Gastroesophageal sphincter (tissue), 3 donors: ENCODE measurements at regions not wholly inside any gene's neighbourhood (a gene's known extent, or its start where the extent isn't known, plus 50 kb on each side); places are given as distances from the start of the nearest gene placed in this dataset.

ENCODE experiments used
- CTCF ChIP-seq, 4 experiments: fragments of 200-600 bp in 2 of 4; fragments of 450-650 bp in 2 of 4; sonication (generic) in 1 of 4; IDR thresholded peaks; one replicate each; pipeline ENCODE4 v1.5.1; 2017 to 2019; ENCODE audit warnings: antibody characterized with exemption in 4 of 4, mild to moderate bottlenecking in 2 of 4, moderate library complexity in 2 of 4
- POLR2A ChIP-seq, 2 donors: fragments of 450-650 bp; IDR thresholded peaks; one replicate each; pipeline ENCODE4 v1.6.1; 2017; ENCODE audit warnings: antibody characterized with exemption in 2 of 2, mild to moderate bottlenecking in 2 of 2, moderate library complexity in 1 of 2

- no peak for TF ChIP-seq CTCF (IDR thresholded peaks at IDR 0.05)
- TF ChIP-seq POLR2A (IDR thresholded peaks at IDR 0.05): no peak
Measured at GRCh38 chr13:50222569-50223332, 207.5 kb downstream of the KCNRG start.
